ENCODE measurements at regions not wholly inside any gene's neighbourhood (a gene's known extent, or its start where the extent isn't known, plus 50 kb on each side); places are given as distances from the start of the nearest gene placed in this dataset.

DNA sequence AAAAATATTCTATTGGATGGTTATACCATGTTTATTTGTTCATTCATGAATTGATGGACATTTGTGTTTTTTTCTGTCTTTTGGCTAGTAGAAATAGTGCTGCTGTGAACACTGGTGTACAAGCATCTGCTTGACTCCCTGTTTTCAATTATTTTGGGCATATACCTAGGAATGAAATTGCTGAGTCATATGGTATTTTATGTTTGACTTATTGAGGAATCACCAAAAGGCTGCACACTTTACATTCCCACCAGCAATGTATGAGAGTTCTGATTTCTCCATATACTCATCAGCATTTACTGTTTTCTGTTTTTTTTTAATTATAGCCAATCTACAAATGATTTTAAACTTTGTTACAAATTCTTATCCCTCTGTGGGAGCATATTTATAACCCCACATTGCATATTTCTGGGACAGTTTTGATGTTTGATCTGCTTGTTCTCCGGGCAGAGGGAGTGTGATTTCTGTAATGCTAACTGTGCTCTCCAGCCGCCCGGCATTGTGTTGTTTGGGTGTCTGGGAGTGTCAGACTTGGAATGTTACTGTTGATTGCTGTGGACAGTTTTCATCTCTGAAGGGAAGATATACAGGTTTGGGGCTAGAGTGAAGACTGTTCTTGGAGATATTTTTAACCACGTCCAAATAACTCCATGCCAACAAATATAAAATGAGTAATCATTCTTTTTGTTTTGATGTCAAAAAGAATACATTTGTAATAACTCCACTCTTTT, 60.5 kb upstream of the PGRMC2 start:
- no peaks in the 10 kb centered on the region for H3F3A ChIP-seq (ENCODE audit: insufficient read depth, low read length)
- H3K4me3 ChIP-seq (ENCODE audit: low read depth, low read length, poor library complexity, severe bottlenecking) = no peak overlapping the region
- H3K79me2 ChIP-seq (ENCODE audit: insufficient read depth, low read length) = no peaks in the 10 kb centered on the region
- no peak overlapping the region for H3K27ac ChIP-seq (ENCODE audit: low read depth, low read length, poor library complexity, severe bottlenecking)
- H3K9ac ChIP-seq (ENCODE audit: low read length) = no peak overlapping the region
- H3K9me3 ChIP-seq (ENCODE audit: low read length) = no peaks in the 10 kb centered on the region
- no peak overlapping the region for H3K4me2 ChIP-seq (ENCODE audit: low read length)
- H3K4me1 ChIP-seq (ENCODE audit: insufficient read depth, low read length, severe bottlenecking) = no peaks in the 10 kb centered on the region
- no peak overlapping the region for H2AFZ ChIP-seq (ENCODE audit: low read length)
- no peaks in the 10 kb centered on the region for H4K20me1 ChIP-seq (ENCODE audit: insufficient read depth, low read length)
- H3K9me2 ChIP-seq (ENCODE audit: low read depth, low read length) = no peaks in the 10 kb centered on the region
- H3K27me3 ChIP-seq (ENCODE audit: insufficient read depth, low read length) = no peaks in the 10 kb centered on the region
- TF ChIP-seq EZH2 (IDR thresholded peaks at IDR 0.05; ENCODE audit: borderline replicate concordance, low read length) = no peak
- TF ChIP-seq, protein P1, sequence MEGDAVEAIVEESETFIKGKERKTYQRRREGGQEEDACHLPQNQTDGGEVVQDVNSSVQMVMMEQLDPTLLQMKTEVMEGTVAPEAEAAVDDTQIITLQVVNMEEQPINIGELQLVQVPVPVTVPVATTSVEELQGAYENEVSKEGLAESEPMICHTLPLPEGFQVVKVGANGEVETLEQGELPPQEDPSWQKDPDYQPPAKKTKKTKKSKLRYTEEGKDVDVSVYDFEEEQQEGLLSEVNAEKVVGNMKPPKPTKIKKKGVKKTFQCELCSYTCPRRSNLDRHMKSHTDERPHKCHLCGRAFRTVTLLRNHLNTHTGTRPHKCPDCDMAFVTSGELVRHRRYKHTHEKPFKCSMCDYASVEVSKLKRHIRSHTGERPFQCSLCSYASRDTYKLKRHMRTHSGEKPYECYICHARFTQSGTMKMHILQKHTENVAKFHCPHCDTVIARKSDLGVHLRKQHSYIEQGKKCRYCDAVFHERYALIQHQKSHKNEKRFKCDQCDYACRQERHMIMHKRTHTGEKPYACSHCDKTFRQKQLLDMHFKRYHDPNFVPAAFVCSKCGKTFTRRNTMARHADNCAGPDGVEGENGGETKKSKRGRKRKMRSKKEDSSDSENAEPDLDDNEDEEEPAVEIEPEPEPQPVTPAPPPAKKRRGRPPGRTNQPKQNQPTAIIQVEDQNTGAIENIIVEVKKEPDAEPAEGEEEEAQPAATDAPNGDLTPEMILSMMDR (IDR thresholded peaks at IDR 0.05; ENCODE audit: low read length) = no peak
- H3K36me3 ChIP-seq (ENCODE audit: insufficient read depth, low read length) = no peaks in the 10 kb centered on the region

DNA sequence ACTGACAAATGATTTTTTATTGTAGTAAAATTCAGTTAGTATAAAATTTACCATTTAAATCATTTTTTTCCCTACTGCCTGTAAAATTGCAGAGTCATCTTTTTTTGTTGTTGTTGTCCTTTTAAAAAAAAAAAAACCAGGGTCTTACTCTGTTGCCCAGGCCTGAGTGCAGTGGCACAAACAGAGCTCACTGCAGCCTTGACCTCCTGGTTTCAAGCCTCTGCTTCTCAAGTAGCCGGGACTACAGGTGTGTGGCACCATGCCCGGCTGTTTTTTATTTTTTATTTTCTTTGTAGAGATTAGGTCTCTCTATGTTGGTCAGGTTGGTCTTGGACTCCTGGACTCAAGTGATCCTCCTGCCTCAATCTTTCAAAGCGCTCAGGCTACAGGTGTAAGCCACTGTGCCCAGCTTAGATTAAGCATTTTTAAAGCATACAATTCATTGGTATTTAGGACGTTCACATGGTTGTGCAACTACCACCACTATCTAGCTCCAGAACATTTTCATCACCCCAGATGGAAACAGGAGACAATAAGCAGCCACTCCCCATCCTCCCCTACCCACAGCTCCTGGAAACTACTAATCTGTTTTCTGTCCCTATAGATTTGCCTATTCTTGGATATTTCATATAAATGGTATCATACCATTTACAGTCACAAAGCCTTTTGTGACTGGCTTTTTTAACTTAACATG, 59.7 kb upstream of the PGRMC2 start:
- Histone ChIP-seq H3F3A (ENCODE audit: insufficient read depth, low read length) (no peaks in the 10 kb centered on the region), H3K36me3 (ENCODE audit: insufficient read depth, low read length) (no peaks in the 10 kb centered on the region), H3K79me2 (ENCODE audit: insufficient read depth, low read length) (no peaks in the 10 kb centered on the region), H3K4me1 (ENCODE audit: insufficient read depth, low read length, severe bottlenecking) (no peaks in the 10 kb centered on the region), H3K27ac (ENCODE audit: low read depth, low read length, poor library complexity, severe bottlenecking) (no peak overlapping the region), H2AFZ (ENCODE audit: low read length) (no peak overlapping the region), H3K9me2 (ENCODE audit: low read depth, low read length) (no peaks in the 10 kb centered on the region), H3K4me3 (ENCODE audit: low read depth, low read length, poor library complexity, severe bottlenecking) (no peak overlapping the region), H4K20me1 (ENCODE audit: insufficient read depth, low read length) (no peaks in the 10 kb centered on the region), H3K4me2 (ENCODE audit: low read length) (no peak overlapping the region), H3K9ac (ENCODE audit: low read length) (no peak overlapping the region), H3K9me3 (ENCODE audit: low read length) (no peaks in the 10 kb centered on the region), H3K27me3 (ENCODE audit: insufficient read depth, low read length) (no peaks in the 10 kb centered on the region)
- TF ChIP-seq, protein P1 (IDR thresholded peaks at IDR 0.05; ENCODE audit: low read length) = no peak
- no peak for TF ChIP-seq EZH2 (IDR thresholded peaks at IDR 0.05; ENCODE audit: borderline replicate concordance, low read length)

DNA sequence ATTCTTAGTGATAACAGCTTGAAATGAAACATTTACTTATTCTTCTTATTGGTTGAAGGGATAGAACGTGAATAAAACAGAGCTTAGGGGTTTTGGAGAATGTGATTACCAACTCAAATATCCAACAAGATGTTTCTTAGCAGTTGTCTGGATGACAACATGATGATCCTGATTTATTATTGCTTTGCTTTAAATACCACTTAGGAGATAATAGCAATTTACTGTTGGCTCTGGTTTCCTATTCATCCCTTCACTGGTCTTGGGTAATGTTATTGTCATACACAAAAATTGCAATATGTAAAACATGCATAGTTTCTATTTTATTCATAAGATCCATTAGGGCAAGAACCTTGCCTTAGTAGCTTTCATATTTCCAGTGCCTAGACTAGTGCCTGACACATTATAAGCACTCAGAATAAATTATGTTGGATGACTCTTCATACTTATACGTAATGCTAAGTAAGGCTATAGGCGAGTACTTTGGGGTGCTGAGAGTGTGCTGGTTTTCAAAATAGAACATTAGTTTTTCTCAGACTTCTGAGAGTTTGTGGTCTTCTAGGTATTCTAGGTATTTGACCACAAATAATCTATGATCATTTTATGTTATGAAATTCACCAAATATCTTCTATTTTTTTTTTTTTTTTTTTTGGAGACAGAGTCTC, 58.6 kb upstream of the PGRMC2 start:
- TF ChIP-seq, protein P1 (IDR thresholded peaks at IDR 0.05; ENCODE audit: low read length) = no peak
- no peak for TF ChIP-seq EZH2 (IDR thresholded peaks at IDR 0.05; ENCODE audit: borderline replicate concordance, low read length)
- Histone ChIP-seq H3K9me3 (ENCODE audit: low read length) (no peaks in the 10 kb centered on the region), H3K79me2 (ENCODE audit: insufficient read depth, low read length) (no peaks in the 10 kb centered on the region), H3K9me2 (ENCODE audit: low read depth, low read length) (no peaks in the 10 kb centered on the region), H3K4me2 (ENCODE audit: low read length) (no peak overlapping the region), H3K4me3 (ENCODE audit: low read depth, low read length, poor library complexity, severe bottlenecking) (no peak overlapping the region), H3K4me1 (ENCODE audit: insufficient read depth, low read length, severe bottlenecking) (no peaks in the 10 kb centered on the region), H3K27ac (ENCODE audit: low read depth, low read length, poor library complexity, severe bottlenecking) (no peak overlapping the region), H4K20me1 (ENCODE audit: insufficient read depth, low read length) (no peaks in the 10 kb centered on the region), H3F3A (ENCODE audit: insufficient read depth, low read length) (no peaks in the 10 kb centered on the region), H2AFZ (ENCODE audit: low read length) (no peak overlapping the region), H3K27me3 (ENCODE audit: insufficient read depth, low read length) (no peaks in the 10 kb centered on the region), H3K9ac (ENCODE audit: low read length) (no peak overlapping the region), H3K36me3 (ENCODE audit: insufficient read depth, low read length) (no peaks in the 10 kb centered on the region)
